Progenitor cell of endocrine pancreas (in vitro differentiated cells): ENCODE measurements at regions not wholly inside any gene's neighbourhood (a gene's known extent, or its start where the extent isn't known, plus 50 kb on each side); places are given as distances from the start of the nearest gene placed in this dataset.

Source experiments
- DNase-seq: peaks from one replicate; pipeline ENCODE4 v3.0.0; 2021; ENCODE audit warnings: low spot score; ENCODE audit not compliant: unreplicated experiment
- H3K27ac Mint-ChIP-seq: 2 replicates; pipeline ENCODE4 v1.8.0; 2021; ENCODE audit warnings: mild to moderate bottlenecking, moderate library complexity, mixed read lengths
- H3K27me3 Mint-ChIP-seq: 2 replicates; pipeline ENCODE4 v1.8.0; 2021; ENCODE audit warnings: mixed read lengths
- H3K36me3 Mint-ChIP-seq: 2 replicates; pipeline ENCODE4 v1.8.0; 2022; ENCODE audit warnings: mixed read lengths; ENCODE audit not compliant: insufficient read depth
- H3K4me1 Mint-ChIP-seq: 2 replicates; pipeline ENCODE4 v1.8.0; 2021; ENCODE audit warnings: low read depth, mixed read lengths
- H3K4me3 Mint-ChIP-seq: 2 replicates; pipeline ENCODE4 v1.8.0; 2021; ENCODE audit warnings: low read depth, mild to moderate bottlenecking, moderate library complexity, mixed read lengths
- H3K9me3 Mint-ChIP-seq: 2 replicates; pipeline ENCODE4 v1.8.0; 2021; ENCODE audit warnings: low read depth, mixed read lengths
- CTCF ChIP-seq: fragments of 200-600 bp; sonication (generic); IDR thresholded peaks from one replicate; pipeline ENCODE4 v1.5.0; 2021; ENCODE audit warnings: antibody characterized with exemption, mild to moderate bottlenecking; ENCODE audit not compliant: unreplicated experiment

- no peak overlapping the region for H3K27ac Mint-ChIP-seq
- H3K9me3 Mint-ChIP-seq, result no peaks in the 10 kb centered on the region
- no peak for DNase-seq
- H3K36me3 Mint-ChIP-seq, result no peaks in the 10 kb centered on the region
- no peaks in the 10 kb centered on the region for H3K27me3 Mint-ChIP-seq
- H3K4me3 Mint-ChIP-seq, result no peak overlapping the region
- H3K4me1 Mint-ChIP-seq, result peaks cover 6% of the 10 kb centered on the region
- TF ChIP-seq CTCF, result no peak
Measured at GRCh38 chr2:57893347-57893746, 153.3 kb upstream of the VRK2 start.

GRCh38 chr2:57893786-57894185 lies 152.8 kb upstream of the VRK2 start:
- H3K27me3 Mint-ChIP-seq, result no peaks in the 10 kb centered on the region
- H3K27ac Mint-ChIP-seq, result no peak overlapping the region
- H3K4me3 Mint-ChIP-seq, result no peak overlapping the region
- peaks cover 6% of the 10 kb centered on the region for H3K4me1 Mint-ChIP-seq
- TF ChIP-seq CTCF, result no peak
- H3K36me3 Mint-ChIP-seq, result no peaks in the 10 kb centered on the region
- DNase-seq, result no peak
- H3K9me3 Mint-ChIP-seq, result no peaks in the 10 kb centered on the region

- no peak overlapping the region for H3K4me3 Mint-ChIP-seq
- no peak for DNase-seq
- peaks cover 6% of the 10 kb centered on the region for H3K4me1 Mint-ChIP-seq
- TF ChIP-seq CTCF, result no peak
- no peaks in the 10 kb centered on the region for H3K36me3 Mint-ChIP-seq
- H3K27me3 Mint-ChIP-seq, result no peaks in the 10 kb centered on the region
- no peaks in the 10 kb centered on the region for H3K9me3 Mint-ChIP-seq
- no peak overlapping the region for H3K27ac Mint-ChIP-seq
Measured at GRCh38 chr2:57894381-57894780, 152.2 kb upstream of the VRK2 start.

GRCh38 chr2:57897920-57898319 lies 148.7 kb upstream of the VRK2 start:
- TF ChIP-seq CTCF, result no peak
- H3K4me3 Mint-ChIP-seq, result no peak overlapping the region
- no peaks in the 10 kb centered on the region for H3K27me3 Mint-ChIP-seq
- H3K9me3 Mint-ChIP-seq, result no peaks in the 10 kb centered on the region
- DNase-seq, result no peak
- peaks cover 6% of the 10 kb centered on the region for H3K4me1 Mint-ChIP-seq
- no peak overlapping the region for H3K27ac Mint-ChIP-seq
- H3K36me3 Mint-ChIP-seq, result no peaks in the 10 kb centered on the region

GRCh38 chr2:57899898-57900297 lies 146.7 kb upstream of the VRK2 start:
- no peak overlapping the region for H3K4me3 Mint-ChIP-seq
- H3K4me1 Mint-ChIP-seq, result no peaks in the 10 kb centered on the region
- no peak for TF ChIP-seq CTCF
- H3K9me3 Mint-ChIP-seq, result no peaks in the 10 kb centered on the region
- no peaks in the 10 kb centered on the region for H3K27me3 Mint-ChIP-seq
- DNase-seq, result no peak
- H3K36me3 Mint-ChIP-seq, result no peaks in the 10 kb centered on the region
- H3K27ac Mint-ChIP-seq, result no peak overlapping the region

GRCh38 chr2:57902578-57902977 lies 144.0 kb upstream of the VRK2 start:
- TF ChIP-seq CTCF, result no peak
- Mint-ChIP-seq H3K36me3 (no peaks in the 10 kb centered on the region), H3K27me3 (no peaks in the 10 kb centered on the region), H3K4me3 (no peak overlapping the region), H3K9me3 (no peaks in the 10 kb centered on the region), H3K27ac (no peak overlapping the region), H3K4me1 (no peaks in the 10 kb centered on the region)
- DNase-seq, result no peak
